ENCODE measurements at regions not wholly inside any gene's neighbourhood (a gene's known extent, or its start where the extent isn't known, plus 50 kb on each side); places are given as distances from the start of the nearest gene placed in this dataset.

- no peak overlapping the region for H3K27ac Mint-ChIP-seq
- Histone ChIP-seq H3K27me3 (ENCODE audit: control insufficient read depth, insufficient read depth, low read length, poor library complexity, severe bottlenecking) (no peaks in the 10 kb centered on the region), H3K27ac (ENCODE audit: low read depth, low read length) (no peak overlapping the region), H3K9me3 (ENCODE audit: control insufficient read depth, low read length) (peaks cover 6% of the 10 kb centered on the region), H3K36me3 (ENCODE audit: control insufficient read depth, insufficient read depth, low read length) (no peaks in the 10 kb centered on the region), H3K9ac (ENCODE audit: extremely low read depth, low read length, poor library complexity, severe bottlenecking) (no peak overlapping the region), H3K4me3 (ENCODE audit: low read length) (no peak overlapping the region), H3K4me1 (ENCODE audit: control insufficient read depth, insufficient read depth, low read length) (peaks cover 5% of the 10 kb centered on the region)
- H3K9me3 Mint-ChIP-seq, result peaks cover 6% of the 10 kb centered on the region
- peaks cover 2% of the 10 kb centered on the region for H3K27me3 Mint-ChIP-seq (ENCODE audit: insufficient read depth)
- H3K4me1 Mint-ChIP-seq, result peaks cover 14% of the 10 kb centered on the region
- WGBS, 2 experiments (ENCODE audit: insufficient coverage in 1 of 2, insufficient read length in 1 of 2), result 96% methylated on average over 2 to 4 of the region's 4 CpGs
- no peak overlapping the region for H3K4me3 Mint-ChIP-seq
- TF ChIP-seq CTCF (conservative IDR thresholded peaks at IDR 0.05), result no peak
- H3K36me3 Mint-ChIP-seq (ENCODE audit: low read depth), result no peaks in the 10 kb centered on the region
- no peak for DNase-seq
Observed at GRCh38 chr18:1884623-1885022, 686.7 kb downstream of the METTL4 start.

GRCh38 chr18:1891641-1892040, 679.7 kb downstream of the METTL4 start:
- peaks cover 9% of the 10 kb centered on the region for H3K4me1 Mint-ChIP-seq
- DNase-seq, result no peak
- H3K4me3 Mint-ChIP-seq, result no peak overlapping the region
- Histone ChIP-seq H3K36me3 (ENCODE audit: control insufficient read depth, insufficient read depth, low read length) (no peaks in the 10 kb centered on the region), H3K27me3 (ENCODE audit: control insufficient read depth, insufficient read depth, low read length, poor library complexity, severe bottlenecking) (no peaks in the 10 kb centered on the region), H3K27ac (ENCODE audit: low read depth, low read length) (no peak overlapping the region), H3K9me3 (ENCODE audit: control insufficient read depth, low read length) (no peaks in the 10 kb centered on the region), H3K9ac (ENCODE audit: extremely low read depth, low read length, poor library complexity, severe bottlenecking) (no peak overlapping the region), H3K4me3 (ENCODE audit: low read length) (no peak overlapping the region), H3K4me1 (ENCODE audit: control insufficient read depth, insufficient read depth, low read length) (no peaks in the 10 kb centered on the region)
- H3K36me3 Mint-ChIP-seq (ENCODE audit: low read depth), result no peaks in the 10 kb centered on the region
- 91% methylated on average over 1 of the region's 1 CpG; no CpG with 5 or more reads in 1 of the 2 experiments for WGBS, 2 experiments (ENCODE audit: insufficient coverage in 1 of 2, insufficient read length in 1 of 2)
- TF ChIP-seq CTCF (conservative IDR thresholded peaks at IDR 0.05), result no peak
- no peaks in the 10 kb centered on the region for H3K9me3 Mint-ChIP-seq
- no peaks in the 10 kb centered on the region for H3K27me3 Mint-ChIP-seq (ENCODE audit: insufficient read depth)
- no peak overlapping the region for H3K27ac Mint-ChIP-seq

- Mint-ChIP-seq H3K36me3 (ENCODE audit: low read depth) (no peaks in the 10 kb centered on the region), H3K27ac (no peak overlapping the region), H3K9me3 (no peaks in the 10 kb centered on the region), H3K4me3 (no peak overlapping the region), H3K4me1 (peaks cover 9% of the 10 kb centered on the region), H3K27me3 (ENCODE audit: insufficient read depth) (no peaks in the 10 kb centered on the region)
- H3K27me3 ChIP-seq (ENCODE audit: control insufficient read depth, insufficient read depth, low read length, poor library complexity, severe bottlenecking), result no peaks in the 10 kb centered on the region
- H3K4me3 ChIP-seq (ENCODE audit: low read length), result no peak overlapping the region
- DNase-seq, result no peak
- H3K27ac ChIP-seq (ENCODE audit: low read depth, low read length), result no peak overlapping the region
- no peaks in the 10 kb centered on the region for H3K4me1 ChIP-seq (ENCODE audit: control insufficient read depth, insufficient read depth, low read length)
- H3K36me3 ChIP-seq (ENCODE audit: control insufficient read depth, insufficient read depth, low read length), result no peaks in the 10 kb centered on the region
- TF ChIP-seq CTCF (conservative IDR thresholded peaks at IDR 0.05), result no peak
- no peak overlapping the region for H3K9ac ChIP-seq (ENCODE audit: extremely low read depth, low read length, poor library complexity, severe bottlenecking)
- no peaks in the 10 kb centered on the region for H3K9me3 ChIP-seq (ENCODE audit: control insufficient read depth, low read length)
Observed at GRCh38 chr18:1892191-1892590, 679.1 kb downstream of the METTL4 start.
